Muscle of leg (tissue), 3 donors: ENCODE measurements at regions not wholly inside any gene's neighbourhood (a gene's known extent, or its start where the extent isn't known, plus 50 kb on each side); places are given as distances from the start of the nearest gene placed in this dataset.
"Not testable (repeated sequence)": the region's sequence is repeated elsewhere in the genome, so short reads cannot be mapped to it uniquely, and the experiment has no call there.

Experiments used
- DNase-seq: peaks from one replicate; pipeline ENCODE4 v3.0.0; 2013
- H3K27ac ChIP-seq: one replicate; pipeline ENCODE4 v1.5.1; 2013; ENCODE audit warnings: mild to moderate bottlenecking, low read length, control low read depth
- H3K27me3 ChIP-seq: one replicate; pipeline ENCODE4 v1.6.1; 2013; ENCODE audit warnings: low read length; ENCODE audit not compliant: control insufficient read depth, insufficient read depth
- H3K36me3 ChIP-seq: one replicate; pipeline ENCODE4 v1.6.1; 2013; ENCODE audit warnings: low read length; ENCODE audit not compliant: control insufficient read depth, insufficient read depth
- H3K4me1 ChIP-seq: one replicate; pipeline ENCODE4 v1.6.1; 2013; ENCODE audit warnings: low read length; ENCODE audit not compliant: control insufficient read depth, insufficient read depth
- H3K4me3 ChIP-seq: one replicate; pipeline ENCODE4 v1.5.1; 2013; ENCODE audit warnings: low read length, control low read depth
- H3K9me3 ChIP-seq: replicated peaks from 2 replicates; pipeline ENCODE4 v1.6.1; 2013; ENCODE audit warnings: low read depth, low read length; ENCODE audit not compliant: control insufficient read depth
- WGBS: methylation state at CpG from one replicate; pipeline ENCODE4 v1.1.5; 2013; ENCODE audit warnings: missing lambda C conversion rate; ENCODE audit not compliant: insufficient coverage; 5-methylcytosine and 5-hydroxymethylcytosine counted together

DNA sequence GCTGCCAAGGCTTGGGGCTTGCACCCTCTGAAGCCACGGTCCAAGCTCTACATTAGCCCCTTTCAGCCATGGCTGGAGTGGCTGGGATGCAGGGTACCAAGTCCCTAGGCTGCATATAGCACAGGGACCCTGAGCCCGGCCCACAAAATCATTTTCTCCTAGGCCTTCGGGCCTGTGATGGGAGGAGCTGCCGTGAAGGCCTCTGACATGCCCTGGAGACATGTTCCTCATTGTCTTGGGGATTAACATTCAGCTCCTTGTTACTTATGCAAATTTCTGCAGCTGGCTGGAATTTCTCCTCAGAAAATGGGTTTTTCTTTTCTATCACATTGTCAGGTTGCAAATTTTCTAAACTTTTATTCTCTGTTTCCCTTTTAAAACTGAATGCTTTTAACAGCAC is 521.1 kb downstream of the DACH1 start:
- not testable (repeated sequence) for DNase-seq, H3K27me3 ChIP-seq, H3K9me3 ChIP-seq, H3K4me3 ChIP-seq, H3K36me3 ChIP-seq, H3K27ac ChIP-seq, H3K4me1 ChIP-seq
- 96% methylated on average over 4 of the region's 4 CpGs for WGBS

DNA sequence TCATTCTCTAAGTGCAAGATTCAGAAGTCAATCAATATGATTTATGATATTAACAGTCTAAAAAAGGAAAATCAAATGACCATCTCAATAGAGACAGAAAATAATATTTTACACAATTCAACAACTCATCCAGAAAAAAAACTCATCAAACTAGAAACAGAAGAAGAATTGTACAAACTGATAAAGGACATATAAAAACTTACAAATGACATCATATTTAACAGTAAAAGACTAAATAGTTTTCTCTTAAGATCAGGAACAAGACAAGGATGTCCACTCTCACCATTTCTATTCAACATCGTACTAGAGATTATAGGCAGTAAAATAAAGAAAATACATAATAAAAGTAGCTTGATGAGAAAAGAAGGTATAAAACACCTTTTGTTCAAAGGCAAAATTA is 527.3 kb downstream of the DACH1 start:
- no peak for DNase-seq
- no peaks in the 10 kb centered on the region for H3K27me3 ChIP-seq
- no peak overlapping the region for H3K27ac ChIP-seq
- H3K9me3 ChIP-seq, result no peaks in the 10 kb centered on the region
- H3K4me3 ChIP-seq, result no peak overlapping the region
- no peaks in the 10 kb centered on the region for H3K4me1 ChIP-seq
- WGBS, result no CpG with 5 or more reads among the region's 1 CpG
- H3K36me3 ChIP-seq, result no peaks in the 10 kb centered on the region

DNA sequence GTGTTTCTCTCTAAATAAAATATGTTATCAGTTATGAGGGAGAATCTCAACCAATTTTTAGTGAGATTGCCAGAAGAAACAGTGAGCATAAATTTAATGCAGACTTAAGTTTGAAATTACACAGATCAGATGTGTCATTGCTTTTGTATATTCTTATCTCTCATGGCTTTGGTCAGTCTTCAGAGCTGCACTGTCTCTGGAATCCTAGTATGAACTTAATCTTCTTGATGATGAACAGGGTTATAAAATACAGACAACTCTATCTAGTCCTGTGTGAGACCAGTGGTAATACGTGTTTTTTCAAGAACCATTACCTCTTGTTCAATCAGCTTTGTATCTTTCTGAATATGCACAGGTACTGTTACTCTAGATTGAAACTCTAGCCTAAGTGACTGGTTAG is 528.0 kb downstream of the DACH1 start:
- no peak for DNase-seq
- Histone ChIP-seq H3K27ac (no peak overlapping the region), H3K36me3 (no peaks in the 10 kb centered on the region), H3K4me1 (no peaks in the 10 kb centered on the region), H3K9me3 (no peaks in the 10 kb centered on the region), H3K4me3 (no peak overlapping the region), H3K27me3 (no peaks in the 10 kb centered on the region)
- WGBS, result no CpG with 5 or more reads among the region's 1 CpG

DNA sequence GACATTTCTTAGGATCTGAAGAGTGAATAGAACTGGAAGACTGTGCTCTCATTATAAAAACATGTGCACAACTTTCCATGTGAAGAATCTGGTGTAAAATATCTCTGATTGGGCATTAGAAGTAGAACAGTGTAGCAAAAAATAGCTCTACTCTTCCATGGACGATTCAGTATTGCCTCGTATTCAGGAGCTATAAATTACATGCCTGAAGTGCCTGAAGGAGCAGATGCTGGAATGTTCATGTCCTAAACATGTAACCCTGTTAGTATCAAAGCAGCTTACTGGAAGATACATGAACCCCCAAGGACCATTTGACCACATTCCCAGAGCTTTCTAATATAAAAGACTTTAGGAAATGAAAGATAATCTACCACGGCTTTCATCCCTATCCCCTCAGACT is 528.9 kb downstream of the DACH1 start:
- DNase-seq, result no peak
- Histone ChIP-seq H3K4me1 (no peaks in the 10 kb centered on the region), H3K4me3 (no peak overlapping the region), H3K27me3 (no peaks in the 10 kb centered on the region), H3K36me3 (no peaks in the 10 kb centered on the region), H3K9me3 (no peaks in the 10 kb centered on the region), H3K27ac (no peak overlapping the region)
- WGBS, result no CpG with 5 or more reads among the region's 3 CpGs

DNA sequence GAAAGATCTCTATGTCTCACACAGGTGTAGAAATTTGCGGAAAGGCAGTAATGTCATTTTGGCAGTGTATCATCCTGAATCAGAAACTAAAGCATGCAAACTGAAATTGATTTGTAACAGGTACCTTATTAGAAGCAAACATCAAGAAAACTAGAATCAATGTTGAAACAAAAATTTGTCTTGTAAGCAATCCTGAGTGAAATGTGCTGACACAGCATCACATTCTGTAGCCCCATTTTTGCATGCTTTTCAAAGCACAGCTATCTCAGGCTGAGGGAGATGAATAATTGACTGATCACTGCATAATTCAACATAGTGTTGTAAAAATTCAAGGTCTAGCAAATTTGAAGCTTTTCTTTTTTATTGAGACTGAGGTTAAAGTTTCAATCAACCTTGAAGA is 539.7 kb downstream of the DACH1 start:
- no peaks in the 10 kb centered on the region for H3K4me1 ChIP-seq
- no peaks in the 10 kb centered on the region for H3K36me3 ChIP-seq
- H3K9me3 ChIP-seq, result no peaks in the 10 kb centered on the region
- no peak overlapping the region for H3K27ac ChIP-seq
- WGBS, result 100% methylated on average over 1 of the region's 1 CpG
- DNase-seq, result no peak
- no peak overlapping the region for H3K4me3 ChIP-seq
- no peaks in the 10 kb centered on the region for H3K27me3 ChIP-seq

DNA sequence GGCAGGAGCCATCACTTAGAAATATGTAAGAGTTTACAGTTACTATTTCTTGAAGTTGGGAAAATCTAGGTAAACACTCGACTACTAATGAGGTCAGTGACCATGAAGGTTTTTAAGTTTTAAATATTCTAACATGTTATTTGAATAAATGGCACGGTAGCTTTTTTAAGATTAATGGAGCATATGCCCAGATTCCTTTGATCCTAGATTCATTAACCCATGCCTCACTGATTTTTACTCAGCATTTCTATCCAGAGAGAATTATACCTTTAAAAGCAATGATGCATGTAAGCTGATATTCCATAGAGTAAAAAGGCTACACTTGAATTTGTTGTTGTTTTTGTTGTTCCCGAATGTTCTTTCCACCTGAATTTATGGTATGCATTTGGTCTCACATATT is 541.4 kb downstream of the DACH1 start:
- no peak overlapping the region for H3K4me3 ChIP-seq
- no peaks in the 10 kb centered on the region for H3K27me3 ChIP-seq
- DNase-seq, result no peak
- no peak overlapping the region for H3K27ac ChIP-seq
- H3K4me1 ChIP-seq, result no peaks in the 10 kb centered on the region
- no CpG with 5 or more reads among the region's 3 CpGs for WGBS
- H3K36me3 ChIP-seq, result no peaks in the 10 kb centered on the region
- H3K9me3 ChIP-seq, result peaks cover 3% of the 10 kb centered on the region

DNA sequence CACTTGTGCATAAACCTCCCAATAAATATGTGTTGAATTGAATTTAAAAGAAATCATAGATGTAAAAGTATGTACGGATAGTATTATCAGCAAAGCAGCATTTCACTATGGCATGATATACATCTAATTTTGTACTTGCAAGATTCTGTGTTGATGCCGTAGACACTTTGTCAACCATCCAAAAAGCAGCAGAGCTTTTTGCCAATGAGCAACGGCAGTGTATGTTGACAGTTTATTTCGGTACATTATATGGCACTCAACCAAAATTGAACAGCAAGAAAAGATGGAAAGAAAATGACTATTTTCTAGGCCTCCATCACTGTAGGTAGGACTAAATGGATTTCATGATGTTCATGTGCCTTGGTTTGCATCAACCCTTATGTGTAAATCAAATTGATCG is 543.7 kb downstream of the DACH1 start:
- Histone ChIP-seq H3K36me3 (no peaks in the 10 kb centered on the region), H3K27ac (no peak overlapping the region), H3K4me1 (no peaks in the 10 kb centered on the region), H3K27me3 (no peaks in the 10 kb centered on the region), H3K4me3 (no peak overlapping the region), H3K9me3 (peaks cover 6% of the 10 kb centered on the region)
- no peak for DNase-seq
- no CpG with 5 or more reads among the region's 5 CpGs for WGBS

DNA sequence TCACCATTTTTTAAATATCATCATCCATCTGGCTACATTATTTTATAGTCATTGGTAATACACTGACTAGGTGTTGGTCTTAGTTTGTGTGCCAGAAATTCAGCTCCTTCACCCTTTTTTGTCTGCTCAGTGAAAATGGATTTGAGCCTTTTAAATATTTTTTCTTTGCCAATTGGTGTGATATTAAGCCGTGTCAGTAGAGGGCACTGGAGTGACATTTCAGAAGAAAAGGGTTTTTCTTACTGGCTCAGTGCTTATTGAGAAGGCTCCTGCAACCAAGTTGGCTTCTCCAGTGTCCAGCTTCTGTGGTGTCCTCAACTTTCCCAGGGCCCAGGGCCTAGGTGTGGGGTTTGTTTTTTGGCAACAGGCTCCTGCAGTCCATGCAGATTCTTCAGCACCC is 546.6 kb downstream of the DACH1 start:
- Histone ChIP-seq H3K4me3 (no peak overlapping the region), H3K4me1 (no peaks in the 10 kb centered on the region), H3K27ac (no peak overlapping the region), H3K9me3 (peaks cover 6% of the 10 kb centered on the region), H3K27me3 (no peaks in the 10 kb centered on the region), H3K36me3 (no peaks in the 10 kb centered on the region)
- 100% methylated on average over 1 of the region's 1 CpG for WGBS
- DNase-seq, result no peak

DNA sequence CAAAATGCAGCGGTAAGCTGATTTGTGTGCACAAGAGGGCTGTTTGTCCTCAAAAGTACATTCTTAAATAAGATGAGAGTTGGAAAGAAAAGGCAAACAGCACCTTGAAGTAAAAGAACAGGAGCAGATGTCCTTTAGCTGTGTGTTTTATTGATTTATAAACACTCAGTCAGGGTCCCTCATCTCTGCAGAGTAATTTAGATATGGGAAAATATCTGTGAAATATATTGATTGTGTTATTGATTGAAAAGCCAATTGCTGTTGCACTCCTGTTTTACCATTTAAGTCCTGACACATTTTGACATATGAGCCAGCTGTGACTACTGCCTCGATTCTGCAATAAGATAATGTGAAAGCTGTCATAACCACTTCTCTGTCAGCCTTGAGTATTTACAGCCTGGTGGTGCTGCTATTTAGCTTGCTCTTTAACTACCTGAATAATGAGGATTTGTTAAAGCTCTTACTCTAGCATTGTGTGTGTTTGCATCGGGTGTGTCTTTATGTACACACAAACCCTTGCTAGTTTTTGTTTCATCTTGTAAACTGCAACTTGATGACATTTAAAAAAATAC is 550.1 kb downstream of the DACH1 start:
- Histone ChIP-seq H3K27me3 (no peaks in the 10 kb centered on the region), H3K9me3 (peaks cover 6% of the 10 kb centered on the region), H3K4me3 (no peak overlapping the region), H3K36me3 (no peaks in the 10 kb centered on the region), H3K27ac (no peak overlapping the region), H3K4me1 (no peaks in the 10 kb centered on the region)
- DNase-seq, result no peak
- WGBS, result no CpG with 5 or more reads among the region's 3 CpGs

DNA sequence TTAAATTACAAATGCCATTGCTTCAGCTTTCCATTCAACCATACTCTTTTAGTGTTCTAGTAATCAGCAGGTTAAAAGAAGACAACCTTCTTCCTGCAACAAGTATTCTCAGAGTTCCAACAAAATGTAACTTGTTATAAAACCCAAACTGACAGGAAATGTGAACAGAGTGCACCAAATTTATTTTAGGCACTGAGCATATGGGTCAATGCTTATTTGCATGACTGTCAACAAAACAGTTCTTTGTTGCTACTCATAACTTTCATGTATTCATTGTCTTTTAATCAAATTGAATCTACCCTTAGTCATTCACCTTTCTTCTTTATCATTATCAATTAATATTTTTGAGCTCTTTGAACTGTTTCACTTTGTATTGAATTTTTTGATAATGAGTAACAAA is 554.1 kb downstream of the DACH1 start:
- Histone ChIP-seq H3K4me3 (no peak overlapping the region), H3K27ac (no peak overlapping the region), H3K9me3 (no peaks in the 10 kb centered on the region), H3K4me1 (no peaks in the 10 kb centered on the region), H3K36me3 (no peaks in the 10 kb centered on the region), H3K27me3 (no peaks in the 10 kb centered on the region)
- no peak for DNase-seq

DNA sequence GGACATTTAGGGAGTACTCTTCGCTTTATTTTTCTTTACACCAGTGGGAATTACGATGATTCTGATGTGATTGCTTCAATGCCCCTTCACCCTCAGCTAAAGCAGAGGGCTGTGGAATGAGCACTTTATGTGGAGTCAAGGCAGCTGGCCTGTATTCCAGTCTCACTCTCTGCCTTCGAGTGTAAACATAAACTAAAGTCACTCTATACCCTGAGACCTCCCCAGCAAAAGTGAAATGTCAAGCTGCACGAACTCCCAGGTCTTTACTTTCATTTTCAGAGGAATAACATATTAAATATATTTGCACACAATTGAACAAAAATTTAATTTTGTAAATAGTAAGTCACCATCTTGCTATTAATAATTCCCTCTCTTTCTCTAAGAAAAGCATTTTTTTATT is 557.1 kb downstream of the DACH1 start:
- Histone ChIP-seq H3K27ac (no peak overlapping the region), H3K36me3 (no peaks in the 10 kb centered on the region), H3K4me3 (no peak overlapping the region), H3K27me3 (no peaks in the 10 kb centered on the region), H3K4me1 (no peaks in the 10 kb centered on the region), H3K9me3 (no peaks in the 10 kb centered on the region)
- no peak for DNase-seq
- 100% methylated on average over 2 of the region's 4 CpGs for WGBS
